IMR-90 (cell line): ENCODE measurements at regions not wholly inside any gene's neighbourhood (a gene's known extent, or its start where the extent isn't known, plus 50 kb on each side); places are given as distances from the start of the nearest gene placed in this dataset.

Experiments used
- ATAC-seq: fragments of 200-7000 bp; cut with Tn5 transposase; 2 replicates; pipeline ENCODE4 v1.9.1; 2020; ENCODE audit warnings: low read depth, mild to moderate bottlenecking, moderate library complexity
- BruUV-seq: library from RNA; stranded (reverse); fragments of 400-500 nt; replicated peaks from 2 replicates; lab custom pipeline; 2021; lab: Mats Ljungman, UMichigan
- CTCF ChIA-PET: fragments of 300-600 bp; formaldehyde crosslinking; extraction: SDS; loops from one replicate; lab custom pipeline; 2021; ENCODE audit warnings: antibody characterized with exemption; lab: Yijun Ruan, JAX
- POLR2A ChIA-PET: fragments of 300-600 bp; sonication (Branson Sonifier 250); formaldehyde crosslinking; loops from one replicate; lab custom pipeline; 2022; ENCODE audit warnings: antibody characterized with exemption; ENCODE audit not compliant: unreplicated experiment; lab: Charles Lee
- DNase-seq: peaks from one replicate; pipeline ENCODE4 v3.0.0; 2013
- H2AFZ ChIP-seq: replicated peaks from 2 replicates; pipeline ENCODE3; 2013; ENCODE audit warnings: low read length, mild to moderate bottlenecking; ENCODE audit not compliant: poor library complexity
- H2AK5ac ChIP-seq: 2 replicates; pipeline ENCODE4 v1.6.1; 2013; ENCODE audit warnings: low read depth, low read length, inconsistent platforms
- H2AK9ac ChIP-seq: replicated peaks from 2 replicates; pipeline ENCODE3; 2013; ENCODE audit warnings: mild to moderate bottlenecking, low read depth, low read length, moderate library complexity; ENCODE audit not compliant: poor library complexity
- H2BK120ac ChIP-seq: 2 replicates; pipeline ENCODE4 v1.6.1; 2013; ENCODE audit warnings: low read depth, low read length, inconsistent platforms
- H2BK15ac ChIP-seq: 3 replicates; pipeline ENCODE4 v1.6.1; 2013; ENCODE audit warnings: low read depth, low read length, inconsistent platforms
- H2BK20ac ChIP-seq: 2 replicates; pipeline ENCODE4 v1.6.1; 2013; ENCODE audit warnings: low read depth, mild to moderate bottlenecking, inconsistent platforms, low read length, moderate library complexity
- H2BK5ac ChIP-seq: 2 replicates; pipeline ENCODE4 v1.6.1; 2013; ENCODE audit warnings: mild to moderate bottlenecking, low read depth, low read length, inconsistent platforms; ENCODE audit not compliant: poor library complexity, severe bottlenecking
- H3K14ac ChIP-seq: replicated peaks from 2 replicates; pipeline ENCODE4 v1.6.1; 2013; ENCODE audit warnings: low read depth, low read length, inconsistent platforms
- H3K18ac ChIP-seq: 2 replicates; pipeline ENCODE4 v1.6.1; 2013; ENCODE audit warnings: low read depth, low read length, control low read depth
- H3K23ac ChIP-seq: 2 replicates; pipeline ENCODE4 v1.6.1; 2013; ENCODE audit warnings: low read depth, low read length, inconsistent platforms
- H3K27ac ChIP-seq: 2 replicates; pipeline ENCODE4 v1.5.1; 2013; ENCODE audit warnings: mild to moderate bottlenecking, control low read depth, low read length; ENCODE audit not compliant: insufficient read depth
- H3K27me3 ChIP-seq: 2 replicates; pipeline ENCODE4 v1.6.1; 2013; ENCODE audit warnings: low read length; ENCODE audit not compliant: control insufficient read depth, insufficient read depth
- H3K36me3 ChIP-seq: 2 replicates; pipeline ENCODE4 v1.6.1; 2013; ENCODE audit warnings: low read length, mixed read lengths; ENCODE audit not compliant: control insufficient read depth, insufficient read depth
- H3K4ac ChIP-seq: 2 replicates; pipeline ENCODE4 v1.6.1; 2013; ENCODE audit warnings: low read depth, low read length, inconsistent platforms
- H3K4me1 ChIP-seq: 2 replicates; pipeline ENCODE4 v1.6.1; 2013; ENCODE audit warnings: low read length, mixed read lengths; ENCODE audit not compliant: control insufficient read depth, insufficient read depth
- H3K4me2 ChIP-seq: 2 replicates; pipeline ENCODE4 v1.6.1; 2013; ENCODE audit warnings: low read depth, mild to moderate bottlenecking, control low read depth, low read length, moderate library complexity
- H3K4me3 ChIP-seq: 2 replicates; pipeline ENCODE4 v1.5.1; 2013; ENCODE audit warnings: low read depth, mild to moderate bottlenecking, control low read depth, low read length, moderate library complexity; ENCODE audit not compliant: insufficient read depth
- H3K56ac ChIP-seq: 2 replicates; pipeline ENCODE4 v1.6.1; 2013; ENCODE audit warnings: low read length, inconsistent platforms; ENCODE audit not compliant: insufficient read depth; ENCODE audit errors: extremely low read depth
- H3K79me1 ChIP-seq, 2 experiments: 2 replicates each; pipeline ENCODE4 v1.6.1; 2013; ENCODE audit warnings: low read length in 2 of 2, inconsistent platforms in 1 of 2, low read depth in 1 of 2
- H3K9ac ChIP-seq: 2 replicates; pipeline ENCODE4 v1.6.1; 2013; ENCODE audit warnings: low read depth, low read length, control low read depth
- H3K9me1 ChIP-seq: 2 replicates; pipeline ENCODE4 v1.6.1; 2013; ENCODE audit warnings: low read length, inconsistent platforms; ENCODE audit not compliant: insufficient read depth
- H3K9me3 ChIP-seq: 2 replicates; pipeline ENCODE4 v1.6.1; 2013; ENCODE audit warnings: low read length; ENCODE audit not compliant: control insufficient read depth, insufficient read depth
- H4K20me1 ChIP-seq: 2 replicates; pipeline ENCODE4 v1.6.1; 2013; ENCODE audit warnings: low read length, inconsistent platforms; ENCODE audit not compliant: insufficient read depth
- H4K5ac ChIP-seq: 2 replicates; pipeline ENCODE4 v1.6.1; 2013; ENCODE audit warnings: mild to moderate bottlenecking, low read depth, low read length, control low read depth
- H4K8ac ChIP-seq, 2 experiments: 2 replicates each; pipeline ENCODE4 v1.6.1; 2013; ENCODE audit warnings: low read depth in 2 of 2, low read length in 2 of 2, control low read depth in 1 of 2, inconsistent platforms in 1 of 2
- H4K91ac ChIP-seq: 2 replicates; pipeline ENCODE4 v1.6.1; 2013; ENCODE audit warnings: low read depth, low read length, inconsistent platforms; ENCODE audit not compliant: insufficient read depth
- BHLHE40 ChIP-seq: fragments of 150-350 bp; IDR thresholded peaks from 2 replicates; pipeline ENCODE4 v1.6.1; 2016; ENCODE audit warnings: mild to moderate bottlenecking, low read depth, low read length
- CEBPB ChIP-seq: IDR thresholded peaks from 2 replicates; pipeline ENCODE4 v1.6.1; 2012; ENCODE audit warnings: low read depth, low read length, improper control_type of control experiment
- CHD1 ChIP-seq: IDR thresholded peaks from 2 replicates; pipeline ENCODE4 v1.6.1; 2012; ENCODE audit warnings: low read depth, low read length, improper control_type of control experiment
- CTCF ChIP-seq: conservative IDR thresholded peaks from 2 replicates; pipeline ENCODE4 v1.5.1; 2012; ENCODE audit warnings: mild to moderate bottlenecking, low read depth, low read length, improper control_type of control experiment
- FOS ChIP-seq: fragments of 150-350 bp; IDR thresholded peaks from 2 replicates; pipeline ENCODE4 v1.6.1; 2016; ENCODE audit warnings: low read depth, low read length
- MXI1 ChIP-seq: IDR thresholded peaks from 2 replicates; pipeline ENCODE4 v1.6.1; 2012; ENCODE audit warnings: low read depth, mild to moderate bottlenecking, low read length, moderate library complexity, borderline replicate concordance
- NFE2L2 ChIP-seq: fragments of 150-350 bp; IDR thresholded peaks from 2 replicates; pipeline ENCODE4 v1.6.1; 2016; ENCODE audit warnings: low read depth, mild to moderate bottlenecking, low read length
- POLR2A ChIP-seq: IDR thresholded peaks from 2 replicates; pipeline ENCODE4 v1.6.1; 2012; ENCODE audit warnings: mild to moderate bottlenecking, low read depth, low read length
- RAD21 ChIP-seq: IDR thresholded peaks from 2 replicates; pipeline ENCODE4 v1.6.1; 2012; ENCODE audit warnings: low read length, improper control_type of control experiment
- RCOR1 ChIP-seq: IDR thresholded peaks from 2 replicates; pipeline ENCODE4 v1.6.1; 2012; ENCODE audit warnings: mild to moderate bottlenecking, low read length, improper control_type of control experiment; ENCODE audit not compliant: insufficient replicate concordance
- RFX5 ChIP-seq: IDR thresholded peaks from 2 replicates; pipeline ENCODE4 v1.8.0; 2012; ENCODE audit warnings: low read depth, mild to moderate bottlenecking, low read length, moderate library complexity
- SMC3 ChIP-seq: fragments of 150-350 bp; IDR thresholded peaks from 2 replicates; pipeline ENCODE4 v1.6.1; 2016; ENCODE audit warnings: low read depth, mild to moderate bottlenecking, antibody characterized with exemption, low read length, moderate library complexity
- WGBS, 2 experiments: methylation state at CpG; one replicate each; pipeline versions ENCODE4 v1.1.5 to v1.1.7; 2013; ENCODE audit warnings: missing lambda C conversion rate in 2 of 2; ENCODE audit not compliant: insufficient read length in 1 of 2; ENCODE audit errors: extremely low coverage in 2 of 2; 5-methylcytosine and 5-hydroxymethylcytosine counted together
- dilution Hi-C: fragments of 300-500 bp; cut with HindIII; formaldehyde crosslinking; loops from one replicate; pipeline ENCODE4 v1.14.3; 2018; ENCODE audit warnings: low sequenced_read_pairs; ENCODE audit not compliant: unreplicated experiment
- in situ Hi-C: fragments of 300-500 bp; cut with MboI; formaldehyde crosslinking; loops from 3 replicates; pipeline ENCODE4 v1.14.3; 2019; ENCODE audit warnings: low sequenced_read_pairs, inconsistent platforms, mixed read lengths
- intact Hi-C: fragments of 100-400 bp; cut with micrococcal nuclease; formaldehyde crosslinking; loops from 2 replicates; pipeline ENCODE4 v1.10.0; 2022
- TF ChIP-seq, protein P1 (sequence below): fragments of 150-350 bp; IDR thresholded peaks from 2 replicates; pipeline ENCODE4 v1.6.1; 2017; ENCODE audit warnings: mild to moderate bottlenecking, antibody characterized with exemption, low read length, low read depth
- TF ChIP-seq, protein P2 (sequence below): fragments of 150-350 bp; IDR thresholded peaks from 2 replicates; pipeline ENCODE4 v1.6.1; 2016; ENCODE audit warnings: low read depth, mild to moderate bottlenecking, low read length, moderate library complexity, borderline replicate concordance

DNA sequence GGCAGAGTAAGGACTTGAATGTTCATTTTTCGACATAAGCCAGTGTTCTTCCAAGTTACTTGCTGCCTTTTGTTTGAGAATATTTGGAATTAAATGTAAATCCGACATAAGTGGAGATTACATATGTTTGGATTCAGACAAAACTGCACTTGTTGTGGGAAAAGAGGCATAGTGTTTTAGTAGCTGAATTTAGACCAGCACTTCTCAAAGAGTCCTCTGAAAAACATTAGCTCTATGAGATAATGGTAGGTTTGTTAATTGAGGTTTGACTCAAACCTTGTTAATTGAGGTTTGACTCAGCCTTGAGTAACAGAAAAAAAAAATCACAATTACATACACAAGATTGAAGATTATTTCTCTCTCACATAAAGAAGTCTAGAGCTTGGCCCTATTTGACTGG is 132.5 kb downstream of the NSUN3 start:
- dilution Hi-C loops (no loop called here), intact Hi-C loops (no loop called here), in situ Hi-C loops (no loop called here)
- no peak overlapping the region for H3K4me3 ChIP-seq
- H2AK5ac ChIP-seq = no peak overlapping the region
- H3K79me1 ChIP-seq = no peaks in the 10 kb centered on the region
- TF ChIP-seq BHLHE40 (no peak), MXI1 (no peak), POLR2A (no peak), CHD1 (no peak), CTCF (no peak), FOS (no peak), RCOR1 (no peak), NFE2L2 (no peak), RAD21 (no peak), RFX5 (no peak), CEBPB (no peak), SMC3 (no peak)
- TF ChIP-seq, protein P1, sequence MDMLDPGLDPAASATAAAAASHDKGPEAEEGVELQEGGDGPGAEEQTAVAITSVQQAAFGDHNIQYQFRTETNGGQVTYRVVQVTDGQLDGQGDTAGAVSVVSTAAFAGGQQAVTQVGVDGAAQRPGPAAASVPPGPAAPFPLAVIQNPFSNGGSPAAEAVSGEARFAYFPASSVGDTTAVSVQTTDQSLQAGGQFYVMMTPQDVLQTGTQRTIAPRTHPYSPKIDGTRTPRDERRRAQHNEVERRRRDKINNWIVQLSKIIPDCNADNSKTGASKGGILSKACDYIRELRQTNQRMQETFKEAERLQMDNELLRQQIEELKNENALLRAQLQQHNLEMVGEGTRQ = no peak
- TF ChIP-seq, protein P2, sequence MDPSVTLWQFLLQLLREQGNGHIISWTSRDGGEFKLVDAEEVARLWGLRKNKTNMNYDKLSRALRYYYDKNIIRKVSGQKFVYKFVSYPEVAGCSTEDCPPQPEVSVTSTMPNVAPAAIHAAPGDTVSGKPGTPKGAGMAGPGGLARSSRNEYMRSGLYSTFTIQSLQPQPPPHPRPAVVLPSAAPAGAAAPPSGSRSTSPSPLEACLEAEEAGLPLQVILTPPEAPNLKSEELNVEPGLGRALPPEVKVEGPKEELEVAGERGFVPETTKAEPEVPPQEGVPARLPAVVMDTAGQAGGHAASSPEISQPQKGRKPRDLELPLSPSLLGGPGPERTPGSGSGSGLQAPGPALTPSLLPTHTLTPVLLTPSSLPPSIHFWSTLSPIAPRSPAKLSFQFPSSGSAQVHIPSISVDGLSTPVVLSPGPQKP = no peak
- ATAC-seq = no peak
- H3K9me3 ChIP-seq = no peaks in the 10 kb centered on the region
- no peaks in the 10 kb centered on the region for H4K20me1 ChIP-seq
- no peak overlapping the region for H2BK5ac ChIP-seq
- no peak overlapping the region for H2AFZ ChIP-seq
- no peak overlapping the region for H4K91ac ChIP-seq
- no peak overlapping the region for H2AK9ac ChIP-seq
- H2BK20ac ChIP-seq = no peak overlapping the region
- H2BK120ac ChIP-seq = no peak overlapping the region
- H3K27me3 ChIP-seq = no peaks in the 10 kb centered on the region
- H3K4me2 ChIP-seq = no peak overlapping the region
- H3K18ac ChIP-seq = no peak overlapping the region
- BruUV-seq = no TSS peak
- H3K27ac ChIP-seq = no peak overlapping the region
- no peak overlapping the region for H3K56ac ChIP-seq
- H3K23ac ChIP-seq = no peak overlapping the region
- no peaks in the 10 kb centered on the region for H3K9me1 ChIP-seq
- no peaks in the 10 kb centered on the region for H3K36me3 ChIP-seq
- no peaks in the 10 kb centered on the region for H3K4me1 ChIP-seq
- H3K9ac ChIP-seq = no peak overlapping the region
- no CpG with 5 or more reads among the region's 2 CpGs for WGBS, 2 experiments
- no peak overlapping the region for H4K5ac ChIP-seq
- no peak overlapping the region for H3K14ac ChIP-seq
- H4K8ac ChIP-seq = no peak overlapping the region
- ChIA-PET POLR2A (no interaction called here), CTCF (no interaction called here)
- no peak overlapping the region for H2BK15ac ChIP-seq
- H3K4ac ChIP-seq = no peak overlapping the region
- no peak for DNase-seq
